PC-3 (cell line): ENCODE measurements at regions not wholly inside any gene's neighbourhood (a gene's known extent, or its start where the extent isn't known, plus 50 kb on each side); places are given as distances from the start of the nearest gene placed in this dataset.

ENCODE experiments used
- EZH2 ChIP-seq: fragments of 300-600 bp; sonication (generic); IDR thresholded peaks from one replicate; pipeline ENCODE4 v1.6.1; 2017; ENCODE audit warnings: antibody characterized with exemption, mild to moderate bottlenecking, low read length; ENCODE audit not compliant: unreplicated experiment
- TF ChIP-seq, protein P1 (sequence below): fragments of 300-600 bp; sonication (generic); conservative IDR thresholded peaks from 2 replicates; pipeline ENCODE4 v1.5.1; 2017; ENCODE audit warnings: antibody characterized with exemption, low read depth, mild to moderate bottlenecking, low read length

DNA sequence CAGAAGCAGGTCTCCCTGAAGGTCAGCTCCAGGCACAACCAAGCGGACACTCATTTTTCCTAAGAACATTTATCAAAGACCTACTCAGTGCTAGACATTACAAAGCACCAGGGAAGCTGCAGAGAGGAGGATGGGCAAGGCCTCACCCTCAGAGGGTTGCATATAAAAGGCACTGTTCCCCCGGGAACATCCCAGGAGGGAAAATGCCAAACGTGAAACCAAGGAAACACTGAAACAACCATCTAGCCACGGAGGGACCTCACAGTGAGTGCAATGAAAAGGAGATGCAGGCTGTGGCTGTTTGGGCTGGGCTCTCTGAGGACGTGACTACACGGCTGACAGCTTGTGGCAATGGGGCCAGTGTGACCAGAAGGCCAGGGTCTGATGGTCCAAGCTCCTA lies 117.4 kb upstream of the VASH1 start:
- no peak for TF ChIP-seq EZH2
- TF ChIP-seq, protein P1, sequence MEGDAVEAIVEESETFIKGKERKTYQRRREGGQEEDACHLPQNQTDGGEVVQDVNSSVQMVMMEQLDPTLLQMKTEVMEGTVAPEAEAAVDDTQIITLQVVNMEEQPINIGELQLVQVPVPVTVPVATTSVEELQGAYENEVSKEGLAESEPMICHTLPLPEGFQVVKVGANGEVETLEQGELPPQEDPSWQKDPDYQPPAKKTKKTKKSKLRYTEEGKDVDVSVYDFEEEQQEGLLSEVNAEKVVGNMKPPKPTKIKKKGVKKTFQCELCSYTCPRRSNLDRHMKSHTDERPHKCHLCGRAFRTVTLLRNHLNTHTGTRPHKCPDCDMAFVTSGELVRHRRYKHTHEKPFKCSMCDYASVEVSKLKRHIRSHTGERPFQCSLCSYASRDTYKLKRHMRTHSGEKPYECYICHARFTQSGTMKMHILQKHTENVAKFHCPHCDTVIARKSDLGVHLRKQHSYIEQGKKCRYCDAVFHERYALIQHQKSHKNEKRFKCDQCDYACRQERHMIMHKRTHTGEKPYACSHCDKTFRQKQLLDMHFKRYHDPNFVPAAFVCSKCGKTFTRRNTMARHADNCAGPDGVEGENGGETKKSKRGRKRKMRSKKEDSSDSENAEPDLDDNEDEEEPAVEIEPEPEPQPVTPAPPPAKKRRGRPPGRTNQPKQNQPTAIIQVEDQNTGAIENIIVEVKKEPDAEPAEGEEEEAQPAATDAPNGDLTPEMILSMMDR: no peak
